ENCODE measurements at regions not wholly inside any gene's neighbourhood (a gene's known extent, or its start where the extent isn't known, plus 50 kb on each side); places are given as distances from the start of the nearest gene placed in this dataset.

- Histone ChIP-seq H4K91ac (ENCODE audit: insufficient read length, low read depth, low read length) (no peak overlapping the region), H2BK20ac (ENCODE audit: low read depth, low read length, poor library complexity, severe bottlenecking) (no peak overlapping the region), H3K56ac (ENCODE audit: insufficient read length, low read depth, low read length) (no peak overlapping the region), H2AFZ (ENCODE audit: low read length) (no peak overlapping the region), H3K9me3 (ENCODE audit: control insufficient read depth, low read depth, low read length) (no peaks in the 10 kb centered on the region), H2BK5ac (ENCODE audit: insufficient read length, low read length) (no peak overlapping the region), H3K14ac (ENCODE audit: insufficient read depth, low read length) (no peak overlapping the region), H3K4me2 (ENCODE audit: insufficient read depth, insufficient read length, low read length) (no peak overlapping the region), H4K8ac (replicated peaks; ENCODE audit: insufficient read length, low read depth, low read length) (no peak overlapping the region), H2BK120ac (ENCODE audit: low read depth, low read length, poor library complexity, severe bottlenecking) (no peak overlapping the region), H3K27me3 (ENCODE audit: insufficient read depth, low read length) (no peaks in the 10 kb centered on the region; the same call in 1 of the 2 replicates), H4K20me1 (ENCODE audit: control insufficient read depth, insufficient read depth, insufficient read length) (no peaks in the 10 kb centered on the region), H3K79me1 (ENCODE audit: insufficient read depth, low read depth, low read length, poor library complexity, severe bottlenecking) (no peaks in the 10 kb centered on the region), H3K23me2 (ENCODE audit: insufficient read length, low read depth, low read length, poor library complexity, severe bottlenecking) (no peaks in the 10 kb centered on the region), H2BK15ac (ENCODE audit: low read depth, low read length) (no peak overlapping the region), H3T11ph (ENCODE audit: low read length) (no peak overlapping the region), H3K23ac (ENCODE audit: insufficient read length, low read depth, low read length) (no peak overlapping the region), H2BK12ac (ENCODE audit: insufficient read length, low read depth, low read length) (no peak overlapping the region), H3K79me2 (ENCODE audit: insufficient read depth, low read length) (no peaks in the 10 kb centered on the region), H2AK5ac (ENCODE audit: insufficient read length, low read length) (no peak overlapping the region), H3K27ac (ENCODE audit: insufficient read length, low read depth, low read length) (no peak overlapping the region), H3K18ac (ENCODE audit: insufficient read length, low read depth, low read length) (no peak overlapping the region), H3K4ac (ENCODE audit: low read depth, low read length) (no peak overlapping the region), H3K4me1 (ENCODE audit: insufficient read depth, low read length) (peaks cover 9% of the 10 kb centered on the region; the same call in 1 of the 2 replicates), H4K5ac (ENCODE audit: insufficient read length, low read depth, low read length) (no peak overlapping the region), H3K9ac (ENCODE audit: extremely low read depth, insufficient read length, low read length) (no peak overlapping the region)
- Mint-ChIP-seq H3K27ac (no peak overlapping the region; a peak in 1 of 7 replicates), H3K4me3 (no peak overlapping the region), H3K36me3 (ENCODE audit: insufficient read depth in 1 of 3, low read depth in 3 of 3) (no peaks in the 10 kb centered on the region; a peak in 1 of 7 replicates), H3K27me3 (ENCODE audit: low read depth) (peaks cover 6% of the 10 kb centered on the region; the same call in 1 of the 2 replicates), H3K4me1 (peaks cover 31 to 32% of the 10 kb centered on the region in 2 experiments), H3K9me3 (peaks cover 0 to 2% of the 10 kb centered on the region in 2 experiments; a peak in 1 of 5 replicates)
- no peak for DNase-seq
- no CpG with 5 or more reads among the region's 4 CpGs for WGBS (ENCODE audit: extremely low coverage, insufficient read length, low lambda C conversion rate)
- no peak for TF ChIP-seq CTCF (conservative IDR thresholded peaks at IDR 0.05)
Measured at GRCh38 chr10:33552290-33552689, 217.8 kb upstream of the NRP1 start.

All from H9 (cell line).